Trophoblast cell (in vitro differentiated cells and primary cell): ENCODE measurements at regions not wholly inside any gene's neighbourhood (a gene's known extent, or its start where the extent isn't known, plus 50 kb on each side); places are given as distances from the start of the nearest gene placed in this dataset.

Experiments used
- DNase-seq, 2 donors: peaks; one replicate each; pipeline ENCODE4 v3.0.0-alpha.2; 2016
- H2AFZ ChIP-seq: 2 replicates; pipeline ENCODE4 v1.6.1; 2013; ENCODE audit warnings: low read length, moderate library complexity, mild to moderate bottlenecking; ENCODE audit not compliant: insufficient read depth, poor library complexity
- H2AK5ac ChIP-seq: 2 replicates; pipeline ENCODE4 v1.6.1; 2013; ENCODE audit warnings: mild to moderate bottlenecking, low read length
- H2BK120ac ChIP-seq: 2 replicates; pipeline ENCODE4 v1.6.1; 2013; ENCODE audit warnings: low read length, mild to moderate bottlenecking, moderate library complexity; ENCODE audit not compliant: insufficient read depth, poor library complexity
- H2BK12ac ChIP-seq: 2 replicates; pipeline ENCODE4 v1.6.1; 2013; ENCODE audit warnings: mild to moderate bottlenecking, low read length, moderate library complexity
- H2BK5ac ChIP-seq: 2 replicates; pipeline ENCODE4 v1.6.1; 2013; ENCODE audit warnings: low read length, low read depth, moderate library complexity, mild to moderate bottlenecking; ENCODE audit not compliant: poor library complexity
- H3K14ac ChIP-seq: 2 replicates; pipeline ENCODE4 v1.6.1; 2013; ENCODE audit warnings: mild to moderate bottlenecking, low read length
- H3K18ac ChIP-seq: 2 replicates; pipeline ENCODE4 v1.6.1; 2013; ENCODE audit warnings: mild to moderate bottlenecking, low read length
- H3K23ac ChIP-seq: 2 replicates; pipeline ENCODE4 v1.6.1; 2013; ENCODE audit warnings: low read length
- H3K27ac ChIP-seq: 2 replicates; pipeline ENCODE4 v1.5.1; 2013; ENCODE audit warnings: low read depth, mild to moderate bottlenecking, inconsistent platforms, low read length, moderate library complexity
- H3K27me3 ChIP-seq: 2 replicates; pipeline ENCODE4 v1.6.1; 2013; ENCODE audit warnings: inconsistent platforms, mild to moderate bottlenecking, low read length, moderate library complexity; ENCODE audit not compliant: insufficient read depth
- H3K36me3 ChIP-seq, 2 experiments: 1 replicate in 1 of 2; 2 replicates in 1 of 2; pipeline ENCODE4 v1.6.1; 2013; ENCODE audit warnings: low read length in 2 of 2, mild to moderate bottlenecking in 2 of 2, moderate library complexity in 1 of 2; ENCODE audit not compliant: insufficient read depth in 2 of 2, control insufficient read depth in 1 of 2
- H3K4ac ChIP-seq: 2 replicates; pipeline ENCODE4 v1.6.1; 2013; ENCODE audit warnings: low read depth, mild to moderate bottlenecking, low read length, moderate library complexity
- H3K4me1 ChIP-seq, 2 experiments: 1 replicate in 1 of 2; 2 replicates in 1 of 2; pipeline ENCODE4 v1.6.1; 2013; ENCODE audit warnings: low read length in 2 of 2, mild to moderate bottlenecking in 2 of 2, moderate library complexity in 1 of 2; ENCODE audit not compliant: insufficient read depth in 2 of 2, control insufficient read depth in 1 of 2
- H3K4me2 ChIP-seq: 2 replicates; pipeline ENCODE4 v1.6.1; 2013; ENCODE audit warnings: inconsistent platforms, mild to moderate bottlenecking, low read length, moderate library complexity
- H3K4me3 ChIP-seq: 2 replicates; pipeline ENCODE4 v1.5.1; 2013; ENCODE audit warnings: mild to moderate bottlenecking, low read depth, low read length, inconsistent platforms
- H3K79me1 ChIP-seq: one replicate; pipeline ENCODE4 v1.6.1; 2013; ENCODE audit warnings: low read length
- H3K79me2 ChIP-seq: 2 replicates; pipeline ENCODE4 v1.6.1; 2013; ENCODE audit warnings: low read length, mild to moderate bottlenecking; ENCODE audit not compliant: control insufficient read depth, insufficient read depth, poor library complexity
- H3K9ac ChIP-seq: 2 replicates; pipeline ENCODE4 v1.6.1; 2013; ENCODE audit warnings: mild to moderate bottlenecking, low read length
- H3K9me3 ChIP-seq: 2 replicates; pipeline ENCODE4 v1.6.1; 2013; ENCODE audit warnings: low read depth, mild to moderate bottlenecking, control low read depth, inconsistent platforms, low read length; ENCODE audit not compliant: insufficient read depth
- H4K12ac ChIP-seq: 2 replicates; pipeline ENCODE4 v1.6.1; 2013; ENCODE audit warnings: low read depth, mild to moderate bottlenecking, low read length, moderate library complexity
- H4K8ac ChIP-seq: 2 replicates; pipeline ENCODE4 v1.6.1; 2013; ENCODE audit warnings: low read depth, mild to moderate bottlenecking, low read length, moderate library complexity
- H4K91ac ChIP-seq: one replicate; pipeline ENCODE4 v1.6.1; 2013; ENCODE audit warnings: low read depth, mild to moderate bottlenecking, low read length, moderate library complexity
- WGBS: extraction: QIAGEN DNeasy Blood & Tissue Kit; methylation state at CpG from one replicate; pipeline ENCODE4 v1.1.7; 2013; ENCODE audit warnings: missing lambda C conversion rate; ENCODE audit not compliant: insufficient read length, insufficient coverage; ENCODE audit errors: extremely low coverage; 5-methylcytosine and 5-hydroxymethylcytosine counted together

- H2BK12ac ChIP-seq, result no peak overlapping the region
- H3K4ac ChIP-seq, result no peak overlapping the region
- WGBS, result no CpG with 5 or more reads among the region's 5 CpGs
- H3K36me3 ChIP-seq, result no peaks in the 10 kb centered on the region
- H4K8ac ChIP-seq, result no peak overlapping the region
- no peak overlapping the region for H3K9ac ChIP-seq
- no peak overlapping the region for H3K4me3 ChIP-seq
- no peak overlapping the region for H4K91ac ChIP-seq
- H3K14ac ChIP-seq, result no peak overlapping the region
- no peak overlapping the region for H4K12ac ChIP-seq
- no peak overlapping the region for H2AFZ ChIP-seq
- H3K4me1 ChIP-seq, result no peaks in the 10 kb centered on the region
- H3K27ac ChIP-seq, result no peak overlapping the region
- no peak overlapping the region for H3K4me2 ChIP-seq
- H3K79me2 ChIP-seq, result no peaks in the 10 kb centered on the region
- H3K27me3 ChIP-seq, result no peaks in the 10 kb centered on the region
- H2BK120ac ChIP-seq, result no peak overlapping the region
- no peak for DNase-seq
- no peak overlapping the region for H2BK5ac ChIP-seq
- H3K79me1 ChIP-seq, result no peaks in the 10 kb centered on the region
- H3K23ac ChIP-seq, result no peak overlapping the region
- H3K9me3 ChIP-seq, result no peaks in the 10 kb centered on the region
- no peak overlapping the region for H3K18ac ChIP-seq
- no peak overlapping the region for H2AK5ac ChIP-seq
Measured at GRCh38 chr7:51982653-51983052, 666.0 kb upstream of the COBL start.

DNA sequence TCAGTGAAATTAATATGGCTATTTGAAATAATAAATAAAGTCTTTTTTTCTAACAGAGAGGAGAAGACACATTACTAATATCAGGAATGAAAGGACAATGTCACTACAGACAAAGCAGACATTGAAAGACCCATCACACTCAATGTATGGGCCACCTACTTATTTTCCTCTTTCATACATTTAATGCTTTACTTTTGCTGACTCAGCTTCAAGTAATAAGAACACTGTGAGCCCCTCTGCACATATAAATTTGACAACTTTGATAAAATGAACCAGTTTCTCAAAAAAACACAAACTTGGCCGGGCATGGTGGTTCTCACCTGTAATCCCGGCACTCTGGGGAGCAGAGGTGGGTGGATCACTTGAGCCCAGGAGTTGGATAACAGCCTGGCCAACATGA is 664.2 kb upstream of the COBL start:
- Histone ChIP-seq H4K8ac (no peak overlapping the region), H3K9ac (no peak overlapping the region), H2BK12ac (no peak overlapping the region), H4K12ac (no peak overlapping the region), H3K79me1 (no peaks in the 10 kb centered on the region), H3K27me3 (no peaks in the 10 kb centered on the region), H3K79me2 (no peaks in the 10 kb centered on the region), H2AFZ (no peak overlapping the region), H3K4me2 (no peak overlapping the region), H3K23ac (no peak overlapping the region), H2BK120ac (no peak overlapping the region), H3K18ac (no peak overlapping the region), H3K36me3 (no peaks in the 10 kb centered on the region), H3K9me3 (no peaks in the 10 kb centered on the region), H3K14ac (no peak overlapping the region), H3K27ac (no peak overlapping the region), H3K4me3 (no peak overlapping the region), H3K4ac (no peak overlapping the region), H2AK5ac (no peak overlapping the region), H2BK5ac (no peak overlapping the region), H3K4me1 (no peaks in the 10 kb centered on the region), H4K91ac (no peak overlapping the region)
- no peak for DNase-seq
- WGBS, result no CpG with 5 or more reads among the region's 2 CpGs

DNA sequence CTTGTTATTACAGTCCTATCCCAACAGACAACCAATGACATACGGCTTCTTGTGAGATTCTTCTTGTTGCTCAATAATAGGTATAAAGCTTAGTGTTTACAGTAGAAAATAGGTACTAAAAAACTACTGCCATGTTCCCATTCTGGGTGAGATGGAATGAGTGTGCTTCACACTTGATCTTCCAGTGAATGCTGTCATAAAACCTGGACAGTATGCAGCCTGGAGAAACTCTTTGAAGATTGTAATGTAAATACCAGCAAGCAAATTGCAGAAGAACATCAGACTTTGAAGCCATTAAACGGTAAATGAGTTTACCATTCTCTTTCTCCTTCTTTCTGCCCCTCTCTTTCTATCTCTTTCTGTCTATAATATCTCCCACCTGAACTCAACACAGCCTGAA is 663.7 kb upstream of the COBL start:
- no peak overlapping the region for H4K8ac ChIP-seq
- no peak overlapping the region for H2BK5ac ChIP-seq
- no peak overlapping the region for H3K4me2 ChIP-seq
- no peak overlapping the region for H4K12ac ChIP-seq
- no peaks in the 10 kb centered on the region for H3K79me1 ChIP-seq
- H3K4ac ChIP-seq, result no peak overlapping the region
- WGBS, result no CpG with 5 or more reads among the region's 2 CpGs
- no peak overlapping the region for H3K14ac ChIP-seq
- no peak overlapping the region for H3K9ac ChIP-seq
- no peak overlapping the region for H2AFZ ChIP-seq
- no peak for DNase-seq
- H3K4me3 ChIP-seq, result no peak overlapping the region
- no peak overlapping the region for H4K91ac ChIP-seq
- no peak overlapping the region for H2BK120ac ChIP-seq
- no peak overlapping the region for H3K27ac ChIP-seq
- H3K9me3 ChIP-seq, result no peaks in the 10 kb centered on the region
- no peaks in the 10 kb centered on the region for H3K79me2 ChIP-seq
- H2BK12ac ChIP-seq, result no peak overlapping the region
- no peak overlapping the region for H3K18ac ChIP-seq
- H2AK5ac ChIP-seq, result no peak overlapping the region
- H3K23ac ChIP-seq, result no peak overlapping the region
- H3K27me3 ChIP-seq, result no peaks in the 10 kb centered on the region
- H3K4me1 ChIP-seq, result no peaks in the 10 kb centered on the region
- no peaks in the 10 kb centered on the region for H3K36me3 ChIP-seq

- H4K8ac ChIP-seq, result no peak overlapping the region
- H3K4me2 ChIP-seq, result no peak overlapping the region
- no peaks in the 10 kb centered on the region for H3K9me3 ChIP-seq
- H3K9ac ChIP-seq, result no peak overlapping the region
- DNase-seq, result no peak
- no peak overlapping the region for H2BK5ac ChIP-seq
- no peaks in the 10 kb centered on the region for H3K27me3 ChIP-seq
- H2AK5ac ChIP-seq, result no peak overlapping the region
- no peak overlapping the region for H3K23ac ChIP-seq
- no peak overlapping the region for H3K14ac ChIP-seq
- no peaks in the 10 kb centered on the region for H3K79me2 ChIP-seq
- H3K4me3 ChIP-seq, result no peak overlapping the region
- H3K4me1 ChIP-seq, result no peaks in the 10 kb centered on the region
- no peak overlapping the region for H2BK120ac ChIP-seq
- no peaks in the 10 kb centered on the region for H3K79me1 ChIP-seq
- H2AFZ ChIP-seq, result no peak overlapping the region
- H2BK12ac ChIP-seq, result no peak overlapping the region
- no peak overlapping the region for H3K18ac ChIP-seq
- no peak overlapping the region for H3K27ac ChIP-seq
- no peak overlapping the region for H3K4ac ChIP-seq
- no peak overlapping the region for H4K91ac ChIP-seq
- no peaks in the 10 kb centered on the region for H3K36me3 ChIP-seq
- H4K12ac ChIP-seq, result no peak overlapping the region
Measured at GRCh38 chr7:51977913-51978312, 661.3 kb upstream of the COBL start.

GRCh38 chr7:51973939-51974338 is 657.3 kb upstream of the COBL start:
- H3K4ac ChIP-seq, result no peak overlapping the region
- H4K8ac ChIP-seq, result no peak overlapping the region

More at GRCh38 chr7:51973939-51974338, 657.3 kb upstream of the COBL start:
- H4K91ac ChIP-seq, result no peak overlapping the region
- no peak overlapping the region for H2BK12ac ChIP-seq
- no peak overlapping the region for H3K4me3 ChIP-seq
- H3K14ac ChIP-seq, result no peak overlapping the region
- H3K4me2 ChIP-seq, result no peak overlapping the region
- H3K23ac ChIP-seq, result no peak overlapping the region
- no peak overlapping the region for H3K18ac ChIP-seq
- no peaks in the 10 kb centered on the region for H3K79me1 ChIP-seq
- H4K12ac ChIP-seq, result no peak overlapping the region
- H2AK5ac ChIP-seq, result no peak overlapping the region
- H3K27ac ChIP-seq, result no peak overlapping the region
- H3K27me3 ChIP-seq, result no peaks in the 10 kb centered on the region
- no peak overlapping the region for H3K9ac ChIP-seq
- no peaks in the 10 kb centered on the region for H3K4me1 ChIP-seq
- WGBS, result no CpG with 5 or more reads among the region's 3 CpGs
- H3K9me3 ChIP-seq, result no peaks in the 10 kb centered on the region
- no peak overlapping the region for H2BK5ac ChIP-seq
- H2AFZ ChIP-seq, result no peak overlapping the region
- no peak for DNase-seq
- H2BK120ac ChIP-seq, result no peak overlapping the region
- H3K36me3 ChIP-seq, result no peaks in the 10 kb centered on the region
- H3K79me2 ChIP-seq, result no peaks in the 10 kb centered on the region
